ENCODE measurements at regions not wholly inside any gene's neighbourhood (a gene's known extent, or its start where the extent isn't known, plus 50 kb on each side); places are given as distances from the start of the nearest gene placed in this dataset.

DNA sequence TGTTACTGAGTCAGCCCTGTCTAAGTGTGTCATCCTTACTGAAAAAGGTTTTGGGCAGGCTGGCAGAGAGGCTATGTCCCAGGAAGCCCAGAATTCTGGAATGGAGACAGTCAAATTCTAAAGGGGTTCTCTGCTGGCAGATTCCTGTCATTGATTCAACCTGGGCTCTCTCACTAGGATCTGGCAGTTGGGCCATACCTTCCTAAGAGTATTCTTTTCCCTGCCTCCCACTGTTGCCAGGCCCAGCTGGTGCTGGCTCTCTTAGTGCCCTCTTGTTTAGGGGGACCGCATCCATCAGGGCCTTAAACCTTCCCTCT, 85.0 kb upstream of the EGLN3 start:
- Histone ChIP-seq H3K9ac (ENCODE audit: low read length) (no peak overlapping the region), H3K36me3 (ENCODE audit: insufficient read depth, low read length) (no peaks in the 10 kb centered on the region), H4K20me1 (ENCODE audit: insufficient read depth) (no peaks in the 10 kb centered on the region), H3K4me2 (ENCODE audit: low read length) (no peak overlapping the region), H3K4me3 (ENCODE audit: low read length) (no peak overlapping the region), H3K27me3 (ENCODE audit: insufficient read depth, low read depth, low read length) (no peaks in the 10 kb centered on the region), H3K79me2 (replicated peaks; ENCODE audit: insufficient read depth, low read length) (no peaks in the 10 kb centered on the region), H2AFZ (ENCODE audit: low read depth, low read length) (no peak overlapping the region), H3K9me2 (ENCODE audit: insufficient read depth, low read length) (no peaks in the 10 kb centered on the region), H3F3A (ENCODE audit: insufficient read depth, low read length, poor library complexity, severe bottlenecking) (no peaks in the 10 kb centered on the region), H3K27ac (ENCODE audit: low read length) (no peak overlapping the region), H3K9me3 (ENCODE audit: low read length) (no peaks in the 10 kb centered on the region)
- TF ChIP-seq, protein P1, sequence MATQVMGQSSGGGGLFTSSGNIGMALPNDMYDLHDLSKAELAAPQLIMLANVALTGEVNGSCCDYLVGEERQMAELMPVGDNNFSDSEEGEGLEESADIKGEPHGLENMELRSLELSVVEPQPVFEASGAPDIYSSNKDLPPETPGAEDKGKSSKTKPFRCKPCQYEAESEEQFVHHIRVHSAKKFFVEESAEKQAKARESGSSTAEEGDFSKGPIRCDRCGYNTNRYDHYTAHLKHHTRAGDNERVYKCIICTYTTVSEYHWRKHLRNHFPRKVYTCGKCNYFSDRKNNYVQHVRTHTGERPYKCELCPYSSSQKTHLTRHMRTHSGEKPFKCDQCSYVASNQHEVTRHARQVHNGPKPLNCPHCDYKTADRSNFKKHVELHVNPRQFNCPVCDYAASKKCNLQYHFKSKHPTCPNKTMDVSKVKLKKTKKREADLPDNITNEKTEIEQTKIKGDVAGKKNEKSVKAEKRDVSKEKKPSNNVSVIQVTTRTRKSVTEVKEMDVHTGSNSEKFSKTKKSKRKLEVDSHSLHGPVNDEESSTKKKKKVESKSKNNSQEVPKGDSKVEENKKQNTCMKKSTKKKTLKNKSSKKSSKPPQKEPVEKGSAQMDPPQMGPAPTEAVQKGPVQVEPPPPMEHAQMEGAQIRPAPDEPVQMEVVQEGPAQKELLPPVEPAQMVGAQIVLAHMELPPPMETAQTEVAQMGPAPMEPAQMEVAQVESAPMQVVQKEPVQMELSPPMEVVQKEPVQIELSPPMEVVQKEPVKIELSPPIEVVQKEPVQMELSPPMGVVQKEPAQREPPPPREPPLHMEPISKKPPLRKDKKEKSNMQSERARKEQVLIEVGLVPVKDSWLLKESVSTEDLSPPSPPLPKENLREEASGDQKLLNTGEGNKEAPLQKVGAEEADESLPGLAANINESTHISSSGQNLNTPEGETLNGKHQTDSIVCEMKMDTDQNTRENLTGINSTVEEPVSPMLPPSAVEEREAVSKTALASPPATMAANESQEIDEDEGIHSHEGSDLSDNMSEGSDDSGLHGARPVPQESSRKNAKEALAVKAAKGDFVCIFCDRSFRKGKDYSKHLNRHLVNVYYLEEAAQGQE (IDR thresholded peaks at IDR 0.05; ENCODE audit: borderline replicate concordance), result no peak
- no peak for TF ChIP-seq MXI1 (conservative IDR thresholded peaks at IDR 0.05; ENCODE audit: poor library complexity, severe bottlenecking)
- TF ChIP-seq EP300 (conservative IDR thresholded peaks at IDR 0.05; ENCODE audit: poor library complexity, severe bottlenecking), result no peak
- no peak for TF ChIP-seq POLR2AphosphoS5 (IDR thresholded peaks at IDR 0.05)
- TF ChIP-seq SMC3 (conservative IDR thresholded peaks at IDR 0.05; ENCODE audit: poor library complexity), result no peak
- TF ChIP-seq, protein P2, sequence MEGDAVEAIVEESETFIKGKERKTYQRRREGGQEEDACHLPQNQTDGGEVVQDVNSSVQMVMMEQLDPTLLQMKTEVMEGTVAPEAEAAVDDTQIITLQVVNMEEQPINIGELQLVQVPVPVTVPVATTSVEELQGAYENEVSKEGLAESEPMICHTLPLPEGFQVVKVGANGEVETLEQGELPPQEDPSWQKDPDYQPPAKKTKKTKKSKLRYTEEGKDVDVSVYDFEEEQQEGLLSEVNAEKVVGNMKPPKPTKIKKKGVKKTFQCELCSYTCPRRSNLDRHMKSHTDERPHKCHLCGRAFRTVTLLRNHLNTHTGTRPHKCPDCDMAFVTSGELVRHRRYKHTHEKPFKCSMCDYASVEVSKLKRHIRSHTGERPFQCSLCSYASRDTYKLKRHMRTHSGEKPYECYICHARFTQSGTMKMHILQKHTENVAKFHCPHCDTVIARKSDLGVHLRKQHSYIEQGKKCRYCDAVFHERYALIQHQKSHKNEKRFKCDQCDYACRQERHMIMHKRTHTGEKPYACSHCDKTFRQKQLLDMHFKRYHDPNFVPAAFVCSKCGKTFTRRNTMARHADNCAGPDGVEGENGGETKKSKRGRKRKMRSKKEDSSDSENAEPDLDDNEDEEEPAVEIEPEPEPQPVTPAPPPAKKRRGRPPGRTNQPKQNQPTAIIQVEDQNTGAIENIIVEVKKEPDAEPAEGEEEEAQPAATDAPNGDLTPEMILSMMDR (IDR thresholded peaks at IDR 0.05; ENCODE audit: poor library complexity, severe bottlenecking), result no peak
- no peak for TF ChIP-seq RAD21 (conservative IDR thresholded peaks at IDR 0.05)
- no peak for TF ChIP-seq TAF1 (IDR thresholded peaks at IDR 0.05; ENCODE audit: low read depth)
- no peak for TF ChIP-seq EZH2 (IDR thresholded peaks at IDR 0.05; ENCODE audit: borderline replicate concordance, insufficient read depth, low read length, poor library complexity, severe bottlenecking)

DNA sequence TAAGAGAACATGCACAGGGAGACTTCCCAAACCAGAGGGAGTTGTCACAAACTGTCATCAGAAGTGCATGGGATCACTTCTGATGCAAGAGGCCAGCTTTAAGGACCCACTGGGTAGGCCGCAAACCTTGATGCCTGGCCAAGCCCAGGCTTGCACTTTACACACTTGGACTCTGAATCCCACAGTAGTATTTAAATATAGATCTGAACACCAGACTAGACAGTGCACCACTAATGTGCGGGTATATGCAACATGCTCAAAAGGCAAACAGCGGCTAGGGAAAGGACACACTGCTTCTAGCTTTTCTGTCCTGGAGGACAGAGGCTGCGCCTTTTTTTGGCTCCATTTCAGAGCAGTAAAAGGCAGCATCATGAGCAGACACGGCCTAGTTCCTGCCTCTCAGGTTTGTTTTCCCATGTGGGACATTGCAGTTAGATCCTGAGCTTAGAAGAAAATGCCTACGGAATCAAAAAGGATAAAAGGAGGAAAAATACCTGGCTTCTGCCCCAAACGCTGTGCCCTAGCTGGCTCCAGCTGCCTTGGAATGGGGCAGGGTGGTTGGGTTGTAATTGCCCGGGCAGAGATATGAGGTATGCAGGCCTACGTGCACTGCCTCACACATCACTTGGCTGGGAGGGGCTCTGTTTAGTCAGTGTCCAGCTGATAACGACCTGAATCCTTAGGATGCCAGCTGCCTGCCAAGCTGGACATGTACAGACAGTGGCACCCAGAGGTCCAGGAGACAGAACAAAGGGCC, 84.5 kb upstream of the EGLN3 start:
- no peaks in the 10 kb centered on the region for H3K9me3 ChIP-seq (ENCODE audit: low read length)
- H3F3A ChIP-seq (ENCODE audit: insufficient read depth, low read length, poor library complexity, severe bottlenecking), result no peaks in the 10 kb centered on the region
- TF ChIP-seq MXI1 (conservative IDR thresholded peaks at IDR 0.05; ENCODE audit: poor library complexity, severe bottlenecking) (no peak), EZH2 (IDR thresholded peaks at IDR 0.05; ENCODE audit: borderline replicate concordance, insufficient read depth, low read length, poor library complexity, severe bottlenecking) (no peak), POLR2AphosphoS5 (IDR thresholded peaks at IDR 0.05) (no peak), RAD21 (conservative IDR thresholded peaks at IDR 0.05) (no peak), EP300 (conservative IDR thresholded peaks at IDR 0.05; ENCODE audit: poor library complexity, severe bottlenecking) (no peak), SMC3 (conservative IDR thresholded peaks at IDR 0.05; ENCODE audit: poor library complexity) (no peak), TAF1 (IDR thresholded peaks at IDR 0.05; ENCODE audit: low read depth) (no peak)
- TF ChIP-seq, protein P1 (IDR thresholded peaks at IDR 0.05; ENCODE audit: borderline replicate concordance), result no peak
- TF ChIP-seq, protein P2 (IDR thresholded peaks at IDR 0.05; ENCODE audit: poor library complexity, severe bottlenecking), result no peak
- no peaks in the 10 kb centered on the region for H3K9me2 ChIP-seq (ENCODE audit: insufficient read depth, low read length)
- H3K9ac ChIP-seq (ENCODE audit: low read length), result no peak overlapping the region
- no peak overlapping the region for H3K27ac ChIP-seq (ENCODE audit: low read length)
- no peaks in the 10 kb centered on the region for H3K36me3 ChIP-seq (ENCODE audit: insufficient read depth, low read length)
- H3K27me3 ChIP-seq (ENCODE audit: insufficient read depth, low read depth, low read length), result no peaks in the 10 kb centered on the region
- no peak overlapping the region for H2AFZ ChIP-seq (ENCODE audit: low read depth, low read length)
- no peaks in the 10 kb centered on the region for H3K79me2 ChIP-seq (replicated peaks; ENCODE audit: insufficient read depth, low read length)
- H3K4me3 ChIP-seq (ENCODE audit: low read length), result no peak overlapping the region
- H3K4me2 ChIP-seq (ENCODE audit: low read length), result no peak overlapping the region
- H4K20me1 ChIP-seq (ENCODE audit: insufficient read depth), result no peaks in the 10 kb centered on the region
